ENCODE measurements at regions not wholly inside any gene's neighbourhood (a gene's known extent, or its start where the extent isn't known, plus 50 kb on each side); places are given as distances from the start of the nearest gene placed in this dataset.
A peak's percentile ranks its signal among the peaks of the same experiment; 100 is the strongest.

DNA sequence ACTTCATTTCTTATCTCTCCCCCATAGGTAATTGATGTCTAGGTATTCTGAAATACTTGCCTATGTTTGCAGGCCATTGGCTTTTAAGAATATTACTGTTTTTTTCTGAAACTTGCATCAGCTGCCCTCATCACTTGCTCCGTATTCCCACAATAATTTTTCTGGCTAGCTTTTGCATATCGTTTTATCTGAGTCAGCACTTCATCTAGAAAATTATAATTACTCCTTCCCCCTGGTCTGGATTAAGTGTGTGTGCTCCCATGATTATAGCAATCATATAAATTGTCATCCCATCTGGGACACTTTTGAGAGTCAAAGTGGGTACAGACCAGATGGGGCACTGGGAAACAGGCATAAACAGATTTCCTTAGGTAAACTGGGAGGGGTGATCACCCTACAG, 583.2 kb upstream of the B3GALT2 start:
- Histone ChIP-seq H3K9me3 (ENCODE audit: control insufficient read depth in 2 of 3, insufficient read depth in 1 of 3, low read length in 3 of 3) (no peaks in the 10 kb centered on the region), H3K4me1 (ENCODE audit: control insufficient read depth in 2 of 3, insufficient read depth in 2 of 3, low read depth in 1 of 3, low read length in 3 of 3) (peaks cover 0 to 2% (median 0%) of the 10 kb centered on the region in 3 donors), H3K27me3 (ENCODE audit: control insufficient read depth, insufficient read depth, low read length) (no peaks in the 10 kb centered on the region), H3K9ac (ENCODE audit: low read length in 3 of 3) (no peak overlapping the region), H3K36me3 (ENCODE audit: control insufficient read depth in 2 of 3, insufficient read depth in 3 of 3, low read length in 3 of 3) (no peaks in the 10 kb centered on the region), H3K4me3 (ENCODE audit: low read length in 3 of 3) (no peak overlapping the region), H3K27ac (ENCODE audit: low read depth in 2 of 2, low read length in 2 of 2) (no peak overlapping the region)
- no peak for FAIRE-seq
- TF ChIP-seq, protein P1, sequence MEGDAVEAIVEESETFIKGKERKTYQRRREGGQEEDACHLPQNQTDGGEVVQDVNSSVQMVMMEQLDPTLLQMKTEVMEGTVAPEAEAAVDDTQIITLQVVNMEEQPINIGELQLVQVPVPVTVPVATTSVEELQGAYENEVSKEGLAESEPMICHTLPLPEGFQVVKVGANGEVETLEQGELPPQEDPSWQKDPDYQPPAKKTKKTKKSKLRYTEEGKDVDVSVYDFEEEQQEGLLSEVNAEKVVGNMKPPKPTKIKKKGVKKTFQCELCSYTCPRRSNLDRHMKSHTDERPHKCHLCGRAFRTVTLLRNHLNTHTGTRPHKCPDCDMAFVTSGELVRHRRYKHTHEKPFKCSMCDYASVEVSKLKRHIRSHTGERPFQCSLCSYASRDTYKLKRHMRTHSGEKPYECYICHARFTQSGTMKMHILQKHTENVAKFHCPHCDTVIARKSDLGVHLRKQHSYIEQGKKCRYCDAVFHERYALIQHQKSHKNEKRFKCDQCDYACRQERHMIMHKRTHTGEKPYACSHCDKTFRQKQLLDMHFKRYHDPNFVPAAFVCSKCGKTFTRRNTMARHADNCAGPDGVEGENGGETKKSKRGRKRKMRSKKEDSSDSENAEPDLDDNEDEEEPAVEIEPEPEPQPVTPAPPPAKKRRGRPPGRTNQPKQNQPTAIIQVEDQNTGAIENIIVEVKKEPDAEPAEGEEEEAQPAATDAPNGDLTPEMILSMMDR (IDR thresholded peaks at IDR 0.05; ENCODE audit: borderline replicate concordance, extremely low read depth, insufficient read depth) = no peak
- intact Hi-C loops (cut with DNase I) = no loop called here
- DNase-seq = no peak

GRCh38 chr1:193767886-193768285, 581.5 kb upstream of the B3GALT2 start:
- no peak overlapping the region for H3K4me3 ChIP-seq (ENCODE audit: low read length in 3 of 3)
- TF ChIP-seq, protein P1 (IDR thresholded peaks at IDR 0.05; ENCODE audit: borderline replicate concordance, extremely low read depth, insufficient read depth) = no peak
- H3K4me1 ChIP-seq (ENCODE audit: control insufficient read depth in 2 of 3, insufficient read depth in 2 of 3, low read depth in 1 of 3, low read length in 3 of 3) = peaks cover 0 to 2% (median 0%) of the 10 kb centered on the region in 3 donors
- DNase-seq = peak; percentile 36 to 79 (median 65)
- H3K27me3 ChIP-seq (ENCODE audit: control insufficient read depth, insufficient read depth, low read length) = no peaks in the 10 kb centered on the region
- H3K9ac ChIP-seq (ENCODE audit: low read length in 3 of 3) = no peak overlapping the region
- no peak for FAIRE-seq
- no peak overlapping the region for H3K27ac ChIP-seq (ENCODE audit: low read depth in 2 of 2, low read length in 2 of 2)
- intact Hi-C loops (cut with DNase I) = no loop called here
- no peaks in the 10 kb centered on the region for H3K9me3 ChIP-seq (ENCODE audit: control insufficient read depth in 2 of 3, insufficient read depth in 1 of 3, low read length in 3 of 3)
- no peaks in the 10 kb centered on the region for H3K36me3 ChIP-seq (ENCODE audit: control insufficient read depth in 2 of 3, insufficient read depth in 3 of 3, low read length in 3 of 3)

GRCh38 chr1:193766329-193766728, 579.9 kb upstream of the B3GALT2 start:
- DNase-seq = no peak
- H3K4me1 ChIP-seq (ENCODE audit: control insufficient read depth in 2 of 3, insufficient read depth in 2 of 3, low read depth in 1 of 3, low read length in 3 of 3) = peaks cover 0 to 2% (median 0%) of the 10 kb centered on the region in 3 donors
- TF ChIP-seq, protein P1 (IDR thresholded peaks at IDR 0.05; ENCODE audit: borderline replicate concordance, extremely low read depth, insufficient read depth) = no peak
- intact Hi-C loops (cut with DNase I) = no loop called here
- FAIRE-seq = no peak
- no peak overlapping the region for H3K4me3 ChIP-seq (ENCODE audit: low read length in 3 of 3)
- H3K9ac ChIP-seq (ENCODE audit: low read length in 3 of 3) = no peak overlapping the region
- no peaks in the 10 kb centered on the region for H3K9me3 ChIP-seq (ENCODE audit: control insufficient read depth in 2 of 3, insufficient read depth in 1 of 3, low read length in 3 of 3)
- H3K27me3 ChIP-seq (ENCODE audit: control insufficient read depth, insufficient read depth, low read length) = no peaks in the 10 kb centered on the region
- no peaks in the 10 kb centered on the region for H3K36me3 ChIP-seq (ENCODE audit: control insufficient read depth in 2 of 3, insufficient read depth in 3 of 3, low read length in 3 of 3)
- H3K27ac ChIP-seq (ENCODE audit: low read depth in 2 of 2, low read length in 2 of 2) = no peak overlapping the region

- peaks cover 0 to 2% (median 0%) of the 10 kb centered on the region in 3 donors for H3K4me1 ChIP-seq (ENCODE audit: control insufficient read depth in 2 of 3, insufficient read depth in 2 of 3, low read depth in 1 of 3, low read length in 3 of 3)
- no peaks in the 10 kb centered on the region for H3K9me3 ChIP-seq (ENCODE audit: control insufficient read depth in 2 of 3, insufficient read depth in 1 of 3, low read length in 3 of 3)
- no peak overlapping the region for H3K9ac ChIP-seq (ENCODE audit: low read length in 3 of 3)
- FAIRE-seq = no peak
- TF ChIP-seq, protein P1 (IDR thresholded peaks at IDR 0.05; ENCODE audit: borderline replicate concordance, extremely low read depth, insufficient read depth) = no peak
- no peak for DNase-seq
- H3K27me3 ChIP-seq (ENCODE audit: control insufficient read depth, insufficient read depth, low read length) = no peaks in the 10 kb centered on the region
- no peak overlapping the region for H3K27ac ChIP-seq (ENCODE audit: low read depth in 2 of 2, low read length in 2 of 2)
- no peak overlapping the region for H3K4me3 ChIP-seq (ENCODE audit: low read length in 3 of 3)
- intact Hi-C loops (cut with DNase I) = no loop called here
- no peaks in the 10 kb centered on the region for H3K36me3 ChIP-seq (ENCODE audit: control insufficient read depth in 2 of 3, insufficient read depth in 3 of 3, low read length in 3 of 3)
These were observed 576.9 kb upstream of the B3GALT2 start for GRCh38 chr1:193763266-193763665.

Measured in kidney (tissue), 13 donors.